GM12891 (cell line): ENCODE measurements at regions not wholly inside any gene's neighbourhood (a gene's known extent, or its start where the extent isn't known, plus 50 kb on each side); places are given as distances from the start of the nearest gene placed in this dataset.

ENCODE experiments used
- POLR2A ChIP-seq: IDR thresholded peaks from 2 replicates; pipeline ENCODE4 v1.6.1; 2011; ENCODE audit warnings: low read depth, low read length, control low read depth
- POLR2AphosphoS5 ChIP-seq: IDR thresholded peaks from 2 replicates; pipeline ENCODE4 v1.6.1; 2011; ENCODE audit warnings: low read depth, low read length, control low read depth
- TAF1 ChIP-seq: IDR thresholded peaks from 2 replicates; pipeline ENCODE4 v1.6.1; 2011; ENCODE audit warnings: low read depth, low read length, control low read depth

- TF ChIP-seq POLR2AphosphoS5, result no peak
- TF ChIP-seq TAF1, result no peak
- TF ChIP-seq POLR2A, result no peak
Observed at GRCh38 chr5:10913181-10913810, 152.3 kb upstream of the DAP start.
